Astrocyte (in vitro differentiated cells and primary cell): ENCODE measurements at regions not wholly inside any gene's neighbourhood (a gene's known extent, or its start where the extent isn't known, plus 50 kb on each side); places are given as distances from the start of the nearest gene placed in this dataset.

ENCODE experiments used
- CTCF ChIP-seq: IDR thresholded peaks from 2 replicates; pipeline ENCODE4 v1.5.1; 2011; ENCODE audit warnings: low read depth, mild to moderate bottlenecking, inconsistent platforms, low read length, moderate library complexity; ENCODE audit not compliant: insufficient read depth
- EZH2 ChIP-seq: IDR thresholded peaks from 2 replicates; pipeline ENCODE4 v1.6.1; 2012; ENCODE audit warnings: mild to moderate bottlenecking, low read length, inconsistent platforms; ENCODE audit not compliant: insufficient read depth

GRCh38 chr2:203621981-203622515, 84.4 kb upstream of the CD28 start:
- TF ChIP-seq CTCF (no peak), EZH2 (no peak)
